Stromal cell of bone marrow (primary cell): ENCODE measurements at regions not wholly inside any gene's neighbourhood (a gene's known extent, or its start where the extent isn't known, plus 50 kb on each side); places are given as distances from the start of the nearest gene placed in this dataset.

ENCODE experiments used
- DNase-seq: peaks from one replicate; pipeline ENCODE4 v3.0.0-alpha.2; 2012; ENCODE audit warnings: low read depth

DNA sequence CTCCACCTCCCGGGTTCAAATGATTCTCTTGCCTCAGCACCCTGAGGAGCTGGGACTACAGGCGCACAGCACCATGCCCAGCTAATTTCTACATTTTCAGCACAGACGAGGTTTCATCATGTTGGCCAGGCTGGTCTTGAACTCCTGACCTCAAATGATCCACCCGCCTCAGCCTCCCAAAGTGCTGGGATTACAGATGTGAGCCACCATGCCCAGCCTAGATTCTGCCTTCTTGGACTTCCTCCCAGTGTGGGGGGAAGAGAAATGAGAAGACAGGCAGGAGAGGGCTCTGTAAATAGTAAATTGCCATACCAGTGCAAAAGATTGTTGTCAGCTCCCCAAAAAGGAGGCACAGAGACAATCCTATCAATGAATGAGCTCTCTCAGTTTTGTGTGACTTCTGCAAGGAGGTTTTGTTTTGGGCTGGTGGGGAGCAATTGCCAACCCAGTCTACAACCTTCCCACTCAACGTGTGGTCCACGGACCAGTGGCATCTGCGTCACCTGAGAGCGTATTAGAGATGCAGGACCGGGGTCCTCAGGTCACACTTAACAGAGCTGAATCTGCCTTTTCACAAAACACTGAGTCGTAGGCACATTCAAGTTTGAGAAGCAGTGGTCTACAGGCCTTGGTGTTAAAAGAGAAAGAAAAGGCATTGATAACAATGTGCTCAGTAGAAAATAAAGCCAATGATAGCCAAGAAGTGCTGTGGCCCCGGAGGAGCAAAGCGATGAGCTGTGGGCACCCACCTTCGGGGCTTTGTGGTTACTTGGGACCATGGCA, 78.1 kb downstream of the MYCN start:
- DNase-seq: no peak

DNA sequence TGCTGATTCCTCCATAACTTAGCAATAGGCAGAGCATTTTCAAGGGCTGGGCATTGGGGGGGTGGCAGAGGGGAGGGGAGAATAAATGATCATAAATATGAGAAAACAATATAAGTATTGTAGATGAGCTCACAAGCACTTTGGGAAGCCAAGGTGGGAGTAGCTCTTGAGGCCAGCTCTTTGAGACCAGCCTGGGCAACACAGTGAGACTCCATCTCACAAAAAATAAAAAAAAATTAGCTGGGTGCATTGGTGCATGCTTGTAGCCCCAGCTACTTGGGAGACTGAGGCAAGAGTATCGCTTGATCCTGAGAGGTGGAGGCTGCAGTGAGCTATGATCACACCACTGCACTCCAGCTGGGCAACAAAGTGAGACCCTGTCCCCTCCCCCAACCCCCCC, 75.9 kb downstream of the MYCN start:
- no peak for DNase-seq

DNA sequence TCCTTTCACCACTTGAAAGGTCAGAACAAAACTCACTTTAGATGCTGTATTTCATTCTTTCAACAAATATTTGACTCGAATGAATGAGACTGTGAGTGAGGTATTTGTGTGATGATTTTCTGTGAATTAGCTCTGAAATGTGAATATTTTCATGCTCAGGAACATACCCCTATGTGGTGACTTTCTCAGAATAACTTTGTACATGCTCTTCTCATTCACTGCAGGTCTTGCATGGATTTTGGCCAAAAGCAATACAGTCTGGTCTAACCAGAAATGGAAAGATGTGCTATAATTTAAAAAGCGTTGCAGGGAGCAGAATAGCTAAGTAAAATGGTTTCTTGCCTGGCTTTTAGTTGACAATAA, 75.5 kb downstream of the MYCN start:
- no peak for DNase-seq

DNA sequence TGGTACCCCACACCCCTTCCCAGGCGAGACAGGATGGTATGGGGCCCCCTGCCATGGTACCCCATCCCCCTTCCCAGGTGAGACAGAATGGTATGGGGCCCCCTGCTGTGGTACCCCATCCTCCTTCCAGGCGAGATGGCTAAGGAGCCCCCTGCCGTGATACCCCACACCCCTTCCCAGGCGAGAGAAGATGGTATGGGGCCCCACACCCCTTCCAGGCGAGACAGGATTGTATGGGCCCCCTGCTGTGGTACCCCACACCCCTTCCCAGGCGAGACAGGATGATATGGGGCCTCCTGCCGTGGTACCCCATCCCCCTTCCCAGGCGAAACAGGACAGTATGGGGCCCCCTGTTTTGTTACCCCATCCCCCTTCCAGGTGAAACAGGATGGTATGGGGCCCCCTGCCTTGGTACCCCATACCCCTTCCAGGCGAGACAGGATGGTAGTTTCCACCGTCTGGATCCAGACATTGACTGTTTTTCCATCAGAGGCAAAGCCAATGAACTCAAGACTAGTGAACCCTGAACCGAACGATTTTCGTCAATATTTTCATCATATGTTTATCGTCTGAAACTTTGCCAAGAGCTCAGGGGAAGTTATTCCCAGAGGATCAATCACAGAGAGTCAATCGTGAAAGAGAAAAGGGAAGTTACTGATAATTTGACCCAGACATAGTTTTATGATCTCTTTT, 75.0 kb downstream of the MYCN start:
- no peak for DNase-seq

DNA sequence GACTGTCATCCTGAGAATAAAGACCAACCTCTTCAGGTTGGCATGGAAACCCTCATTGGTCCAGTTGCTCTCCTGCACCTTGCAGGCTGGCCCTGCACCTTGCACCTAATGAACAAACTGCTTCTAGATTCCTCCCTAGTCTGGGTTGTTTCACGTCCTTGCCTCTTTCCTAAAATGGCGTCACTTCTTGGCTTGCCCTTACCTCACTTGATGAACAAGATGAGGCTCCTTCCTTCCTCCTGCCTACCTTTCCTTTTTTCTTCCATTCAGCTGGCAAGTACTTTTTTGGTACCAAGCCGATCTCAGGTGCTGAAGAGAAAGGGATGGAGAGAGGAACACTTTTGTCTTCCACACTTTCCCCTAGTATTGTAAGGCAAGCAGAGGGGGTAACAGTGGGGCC, 74.5 kb downstream of the MYCN start:
- no peak for DNase-seq

DNA sequence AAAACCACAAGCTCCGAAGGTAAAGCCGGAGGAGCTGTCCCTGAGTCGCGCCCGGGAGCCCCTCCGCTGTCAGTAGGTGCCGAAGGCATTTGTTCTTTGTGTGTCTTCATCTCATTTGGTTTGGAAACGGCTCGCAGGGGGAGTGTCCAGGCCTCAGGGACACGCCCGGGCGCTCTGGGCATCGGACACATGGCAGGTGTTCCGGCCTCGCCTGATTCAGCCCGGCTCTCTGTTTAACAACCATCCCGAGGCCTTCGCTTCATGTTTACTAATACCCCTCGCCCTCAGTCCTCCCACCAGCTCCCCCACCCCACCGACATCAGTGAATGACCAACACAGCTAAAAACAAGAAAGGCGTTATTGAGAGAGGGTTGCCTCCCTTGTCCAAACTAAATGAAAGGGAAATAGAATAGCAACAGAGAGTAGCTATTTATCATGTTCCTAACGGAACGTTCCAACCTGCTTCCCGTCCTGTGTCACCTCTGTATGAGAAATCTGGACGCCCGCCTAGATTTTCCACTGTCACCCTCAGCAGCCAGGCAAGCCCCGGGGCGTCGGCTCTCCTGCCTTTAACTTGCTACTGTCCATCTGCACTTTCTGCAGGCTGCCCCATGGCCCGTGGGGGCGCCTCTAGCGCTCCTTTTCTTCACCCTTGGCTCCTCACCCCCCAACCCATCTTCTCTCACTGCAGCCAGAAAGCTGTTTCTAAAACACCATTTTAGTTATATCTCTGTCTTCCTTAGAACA, 73.9 kb downstream of the MYCN start:
- DNase-seq: no peak

DNA sequence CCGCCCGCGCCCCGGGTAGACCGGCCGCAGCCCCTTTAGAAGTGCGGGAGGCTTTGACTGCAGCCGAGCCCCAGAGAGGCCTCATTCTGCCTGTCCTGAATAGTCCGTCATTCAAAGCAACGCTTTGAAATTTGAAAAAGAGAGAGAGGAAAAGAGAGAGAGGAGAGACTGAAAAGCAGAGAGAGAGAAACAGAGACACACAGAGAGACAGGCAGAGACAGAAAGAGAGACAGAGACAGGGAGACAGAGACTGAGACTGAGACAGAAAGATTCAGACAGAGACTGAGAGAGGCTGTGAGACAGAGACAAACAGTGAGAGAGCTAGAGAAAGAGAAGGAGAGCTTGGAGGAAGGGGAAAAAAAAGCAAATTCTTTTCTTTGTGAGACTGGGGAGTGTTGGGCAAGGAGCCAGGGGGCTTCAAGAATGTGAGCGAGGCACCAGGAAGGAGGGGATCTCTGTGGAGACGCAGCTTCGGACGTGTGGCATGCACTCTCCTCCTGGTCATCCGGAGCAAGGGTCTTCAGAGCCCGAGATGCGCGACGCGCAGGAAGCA, 73.1 kb downstream of the MYCN start:
- DNase-seq: no peak

DNA sequence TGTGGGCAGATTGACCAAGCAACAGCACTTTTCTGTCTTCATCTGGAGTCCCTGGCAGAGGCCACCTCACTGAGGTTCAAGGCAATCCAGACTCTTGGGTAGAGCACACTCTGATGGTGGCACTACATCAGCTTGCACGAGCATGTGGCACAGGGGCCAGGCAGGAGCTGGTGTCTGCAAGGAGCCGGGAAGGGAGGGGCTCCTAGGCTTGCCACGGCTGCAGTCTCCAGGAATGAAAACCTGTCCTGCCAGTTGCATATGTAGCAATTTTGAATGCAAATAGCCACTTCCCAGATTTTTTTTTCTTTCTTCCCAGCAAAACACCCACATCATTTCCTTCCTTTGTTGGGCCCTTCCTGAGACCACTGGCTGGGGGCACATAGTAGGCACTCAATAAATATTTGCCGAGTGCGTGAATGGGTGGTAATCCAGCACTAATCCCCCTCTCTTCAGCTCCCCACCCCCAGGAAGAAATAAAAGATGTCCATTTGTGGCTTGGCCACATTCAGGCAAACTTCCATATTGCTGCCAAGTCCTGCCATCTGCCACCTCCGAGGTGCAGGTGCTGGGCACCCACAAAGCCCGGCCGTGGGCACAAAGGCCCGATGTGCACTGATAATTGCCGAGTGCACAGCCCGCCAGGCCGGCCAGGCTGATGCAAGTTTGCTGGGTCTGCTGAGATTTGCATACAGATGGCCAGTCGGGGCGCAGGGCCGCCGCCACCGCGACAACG, 72.4 kb downstream of the MYCN start:
- DNase-seq: no peak

DNA sequence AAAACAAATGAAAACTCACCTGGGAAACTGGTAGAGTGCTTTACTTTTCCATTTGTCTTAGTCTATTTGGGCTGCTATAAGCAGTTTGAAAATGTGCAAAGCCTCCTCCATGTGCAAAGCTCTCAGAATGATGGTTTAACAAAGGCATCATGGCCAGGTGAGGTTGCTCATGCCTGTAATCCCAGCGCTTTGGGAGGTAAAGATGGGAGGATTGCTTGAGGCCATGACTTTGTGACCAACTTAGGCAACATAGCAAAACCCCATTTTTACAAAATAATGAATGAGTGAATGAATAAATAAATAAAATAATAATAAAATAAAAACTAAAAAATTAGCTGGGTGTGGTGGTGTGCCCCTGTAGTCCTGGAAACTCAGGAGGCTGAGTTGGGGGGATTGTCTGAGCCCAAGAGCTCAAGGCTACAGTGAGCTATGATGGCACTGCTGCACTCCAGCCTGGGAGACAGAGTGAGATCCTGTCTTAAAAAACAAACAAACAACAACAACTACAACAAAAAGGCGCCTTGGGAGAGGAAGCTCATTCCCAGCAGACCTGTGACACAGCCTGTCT, 71.8 kb downstream of the MYCN start:
- DNase-seq: no peak

DNA sequence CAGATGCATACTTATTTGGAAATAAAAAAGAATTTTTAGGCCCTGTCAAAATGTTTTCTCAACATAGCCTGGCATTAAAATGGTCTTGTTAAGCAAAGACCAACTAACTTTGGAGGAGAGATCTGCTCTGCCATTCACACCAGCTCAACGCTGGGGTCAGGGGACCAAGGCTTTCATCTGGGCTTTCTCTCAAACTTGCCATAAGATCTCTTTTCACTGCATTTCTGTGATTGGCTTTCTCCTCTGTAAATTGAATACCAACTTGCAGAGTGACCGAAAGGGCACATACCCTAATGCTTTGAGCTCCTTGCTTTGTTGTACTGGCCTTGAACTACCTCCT, 71.2 kb downstream of the MYCN start:
- DNase-seq: no peak

DNA sequence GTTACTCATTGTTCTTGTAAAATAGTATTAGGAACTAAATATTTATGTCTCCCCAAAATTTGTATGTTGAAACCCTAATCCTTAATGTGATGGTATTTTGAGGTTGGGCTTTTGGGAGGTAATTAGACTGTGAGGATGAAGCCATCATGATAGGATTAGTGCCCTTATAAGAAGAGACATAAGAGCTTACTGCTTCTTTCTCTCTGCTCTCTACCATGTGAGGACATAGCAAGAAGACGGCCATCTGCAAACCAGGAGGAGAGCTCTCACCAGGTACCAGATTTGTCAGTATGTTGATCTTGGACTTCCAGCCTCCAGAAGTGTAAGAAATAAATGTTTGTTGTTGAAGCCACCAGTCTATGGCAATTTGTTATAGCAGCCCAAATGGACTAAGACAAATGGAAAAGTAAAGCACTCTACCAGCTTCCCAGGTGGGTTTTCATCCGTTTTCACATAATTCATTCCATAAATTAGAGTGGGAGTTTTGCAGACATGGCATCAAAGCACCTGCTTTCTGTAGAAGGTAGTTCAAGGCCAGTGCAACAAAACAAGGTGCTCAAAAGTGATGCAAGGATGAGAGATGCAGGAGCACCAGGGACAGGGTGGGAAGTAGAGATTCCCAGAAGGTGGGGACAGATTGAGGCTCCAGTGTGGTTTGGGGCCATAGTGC, 70.7 kb downstream of the MYCN start:
- no peak for DNase-seq

DNA sequence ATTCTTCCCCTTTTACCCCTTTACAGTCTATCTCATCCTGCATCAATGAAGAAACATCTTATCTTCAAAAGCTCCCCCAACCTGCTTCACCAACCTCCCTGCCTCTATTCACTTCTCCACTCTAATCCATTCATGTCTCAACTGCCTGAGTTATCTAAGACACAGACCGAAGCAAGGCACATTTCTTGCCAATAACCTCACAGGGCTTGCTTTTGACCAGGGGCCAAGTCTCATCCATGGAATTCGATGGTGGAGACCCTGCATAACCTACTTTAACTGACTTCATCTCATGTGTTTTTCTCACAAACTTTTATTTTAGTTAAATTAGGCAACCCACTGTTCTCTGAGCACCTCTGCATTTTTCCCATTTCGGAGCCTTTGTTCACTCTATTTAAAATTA, 69.7 kb downstream of the MYCN start:
- DNase-seq: no peak

DNA sequence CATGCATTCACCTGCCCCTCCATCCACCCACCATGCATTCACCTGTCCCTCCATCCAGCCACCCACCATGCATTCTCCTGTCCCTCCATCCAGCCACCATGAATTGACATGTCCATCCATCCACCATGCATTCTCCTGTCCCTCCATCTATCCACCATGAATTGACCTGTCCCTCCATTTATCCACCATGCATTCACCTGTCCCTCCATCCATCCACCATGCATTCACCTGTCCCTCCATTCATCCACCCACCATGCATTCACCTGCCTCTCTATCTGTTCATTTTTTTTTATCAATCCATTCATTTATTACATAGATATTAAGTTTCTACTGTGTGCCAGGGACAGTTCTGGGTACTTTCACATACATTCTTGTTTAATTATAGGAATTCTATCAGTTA, 69.2 kb downstream of the MYCN start:
- DNase-seq: no peak

DNA sequence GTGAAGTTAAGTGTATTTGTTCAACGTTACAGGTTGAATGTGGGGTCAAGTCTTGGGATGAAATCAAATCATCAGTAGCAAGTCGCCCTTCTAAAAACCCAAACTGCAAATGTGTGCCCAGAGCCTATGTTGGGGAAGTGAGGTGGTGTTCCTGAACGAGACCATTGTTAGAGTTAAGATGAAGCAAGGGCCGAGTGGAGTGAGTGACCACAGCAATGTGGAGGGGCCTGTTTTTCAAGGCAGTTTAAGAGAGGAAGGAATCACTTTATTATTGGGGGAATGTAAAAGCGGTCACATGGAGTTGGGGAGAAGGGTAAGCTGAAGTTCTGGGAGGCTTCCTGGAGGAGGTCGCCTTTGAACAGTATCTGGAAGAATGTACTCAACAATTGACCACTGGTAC, 68.5 kb downstream of the MYCN start:
- DNase-seq: no peak

DNA sequence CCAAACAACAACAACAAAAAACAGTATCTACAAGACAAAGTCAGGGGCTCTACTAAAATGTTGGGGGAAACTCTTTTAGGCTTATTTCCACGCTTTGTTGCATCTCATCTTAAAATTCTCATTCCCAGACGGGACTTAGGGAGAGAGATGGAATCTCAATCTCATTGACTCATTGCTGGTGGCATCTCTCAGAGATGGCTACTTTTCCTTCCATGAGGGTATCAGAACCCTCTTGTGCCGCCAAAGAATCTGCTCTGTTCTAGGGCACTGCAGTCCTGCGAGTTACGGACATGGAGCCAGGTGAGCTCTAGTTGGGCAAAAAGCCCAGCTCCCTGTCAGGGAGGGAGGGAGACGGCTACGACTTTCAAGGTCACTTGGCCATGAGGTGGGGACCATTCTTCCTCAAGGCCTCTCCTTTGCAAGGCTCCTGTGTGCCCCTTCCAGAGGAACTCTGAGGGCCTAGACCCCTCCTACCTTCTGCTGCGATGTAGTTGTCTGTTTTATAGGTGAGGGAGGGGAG, 68.0 kb downstream of the MYCN start:
- DNase-seq: no peak

DNA sequence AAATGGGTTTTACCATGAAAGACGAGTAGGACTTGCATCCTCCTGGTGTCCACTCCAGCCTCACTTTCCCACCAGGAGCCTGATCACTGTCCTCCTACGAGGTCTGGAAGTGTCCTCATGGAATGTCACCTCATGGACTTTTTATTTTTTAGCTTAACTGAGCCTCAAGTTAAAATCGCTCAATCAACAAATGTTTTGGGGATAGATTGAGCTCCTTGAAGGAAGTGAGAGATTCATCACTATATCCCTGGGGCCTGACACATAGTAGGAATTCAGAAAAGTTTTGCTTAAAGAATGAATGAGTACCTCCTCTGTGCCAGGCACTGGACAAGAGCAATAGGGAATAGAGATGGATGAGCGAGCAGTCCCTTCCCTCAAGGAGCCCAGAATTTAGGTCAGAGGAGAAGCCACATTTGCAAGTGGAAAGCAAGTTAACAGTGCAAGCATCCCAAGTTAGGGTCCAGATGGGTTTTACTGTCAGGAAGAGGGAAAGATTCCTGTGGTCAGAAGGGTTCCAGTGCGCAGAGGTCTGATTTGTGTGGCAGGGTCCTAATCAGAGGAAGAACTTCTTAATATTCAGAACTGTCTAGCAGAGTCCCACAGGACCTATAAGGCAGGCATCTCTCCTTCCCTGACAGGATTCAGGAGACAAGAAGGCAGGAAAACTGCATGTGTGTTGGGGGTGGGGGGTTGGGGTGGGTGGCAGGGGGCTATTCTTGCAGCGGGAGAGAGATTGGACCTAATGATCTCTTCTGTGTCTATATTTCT, 67.0 kb downstream of the MYCN start:
- DNase-seq: no peak

DNA sequence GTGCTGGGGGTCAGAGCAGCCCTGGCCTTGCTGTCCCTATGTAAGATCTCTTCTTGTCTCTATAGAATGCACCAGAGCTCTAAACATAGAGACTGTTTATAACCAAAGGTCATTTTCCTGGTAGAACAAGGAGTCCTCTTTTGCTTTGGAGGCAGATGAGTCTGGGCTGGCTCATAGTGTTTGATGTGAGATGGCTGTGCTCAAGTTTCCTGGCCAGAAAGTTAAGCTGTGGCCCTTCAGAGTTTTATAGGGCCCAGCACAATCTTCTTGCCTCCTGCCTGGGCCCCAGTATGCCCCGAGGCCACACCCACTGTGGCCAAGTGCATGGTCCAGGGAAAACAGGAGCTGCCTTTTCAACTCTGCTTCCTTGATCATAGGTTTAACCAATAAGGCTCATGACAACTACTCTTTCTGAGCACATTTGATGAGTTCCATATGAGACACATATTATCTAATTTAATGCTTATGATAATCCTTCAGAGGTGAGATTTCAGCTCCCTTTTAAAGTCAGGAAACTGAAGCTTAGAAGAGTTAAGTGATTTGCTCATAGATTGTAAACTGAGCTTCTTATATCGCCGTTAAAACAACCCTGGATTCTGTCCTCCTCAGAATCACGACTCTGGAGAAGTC, 66.3 kb downstream of the MYCN start:
- DNase-seq: no peak

DNA sequence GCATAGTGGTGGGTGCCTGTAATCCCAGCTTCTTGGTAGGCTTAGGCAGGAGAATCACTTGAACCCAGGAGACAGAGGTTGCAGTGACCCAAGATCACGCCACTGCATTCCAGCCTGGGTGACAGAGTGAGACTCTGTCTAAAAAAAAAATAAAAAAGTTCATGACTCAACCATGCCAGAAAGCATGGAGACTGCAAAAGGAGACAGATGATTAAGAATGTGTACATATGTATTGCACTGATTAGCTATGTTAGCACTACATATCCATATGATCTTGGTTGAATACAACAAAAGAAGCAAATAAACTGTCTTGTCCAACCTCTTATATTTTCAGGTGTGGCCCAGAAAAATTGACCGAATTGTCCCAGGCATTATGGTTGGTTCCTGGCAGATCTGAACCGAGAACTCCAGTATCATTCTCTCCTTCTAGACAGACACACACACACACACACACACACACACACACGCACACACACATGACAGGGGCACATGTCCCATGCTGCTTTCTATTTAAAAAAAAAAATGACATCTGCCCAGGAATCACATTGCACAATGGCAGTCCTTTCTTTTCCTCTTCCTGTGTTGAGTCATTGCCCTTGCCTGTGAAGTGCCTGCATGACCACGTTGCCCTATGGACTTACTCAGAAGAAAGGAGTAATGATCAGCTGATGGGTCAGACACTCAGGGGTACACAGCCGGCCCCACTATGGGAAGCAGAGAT, 65.6 kb downstream of the MYCN start:
- no peak for DNase-seq

DNA sequence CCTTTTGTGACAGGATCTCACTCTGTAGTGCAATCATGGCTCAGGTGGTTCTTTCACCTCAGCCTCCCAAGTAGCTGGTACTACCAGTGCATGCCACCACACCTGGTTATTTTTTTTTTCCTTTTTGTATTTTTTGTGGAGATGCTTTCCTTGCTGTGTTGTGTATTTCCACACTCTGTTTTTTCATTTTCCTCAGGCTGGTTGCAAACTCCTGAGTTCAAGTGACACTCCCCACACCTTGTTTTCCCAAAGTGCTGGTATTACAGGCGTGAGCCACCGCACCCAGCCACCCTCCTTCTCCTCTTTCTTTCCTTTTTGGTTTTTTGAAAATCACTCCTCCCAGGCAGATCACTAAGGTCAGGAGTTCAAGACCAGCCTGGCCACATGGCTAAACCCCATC, 65.0 kb downstream of the MYCN start:
- DNase-seq: no peak
